Glutamatergic neuron (in vitro differentiated cells): ENCODE measurements at regions not wholly inside any gene's neighbourhood (a gene's known extent, or its start where the extent isn't known, plus 50 kb on each side); places are given as distances from the start of the nearest gene placed in this dataset.

ENCODE experiments used
- DNase-seq: peaks from one replicate; pipeline ENCODE4 v3.0.0; 2022
- H3K27ac Mint-ChIP-seq: one replicate; pipeline ENCODE4 v1.8.0; 2020; ENCODE audit warnings: mild to moderate bottlenecking, mixed read lengths, inconsistent platforms; ENCODE audit not compliant: unreplicated experiment
- H3K27me3 Mint-ChIP-seq: one replicate; pipeline ENCODE4 v1.8.0; 2020; ENCODE audit warnings: mild to moderate bottlenecking, moderate library complexity, mixed read lengths, inconsistent platforms; ENCODE audit not compliant: unreplicated experiment
- H3K36me3 Mint-ChIP-seq: one replicate; pipeline ENCODE4 v1.8.0; 2020; ENCODE audit warnings: mild to moderate bottlenecking, mixed read lengths, inconsistent platforms; ENCODE audit not compliant: unreplicated experiment
- H3K4me1 Mint-ChIP-seq: one replicate; pipeline ENCODE4 v1.8.0; 2020; ENCODE audit warnings: mild to moderate bottlenecking, low read depth, mixed read lengths, inconsistent platforms; ENCODE audit not compliant: unreplicated experiment
- H3K4me3 Mint-ChIP-seq: one replicate; pipeline ENCODE4 v1.8.0; 2020; ENCODE audit warnings: mild to moderate bottlenecking, mixed read lengths, inconsistent platforms; ENCODE audit not compliant: unreplicated experiment
- H3K9me3 Mint-ChIP-seq: one replicate; pipeline ENCODE4 v1.8.0; 2020; ENCODE audit warnings: mild to moderate bottlenecking, moderate library complexity, mixed read lengths, inconsistent platforms; ENCODE audit not compliant: unreplicated experiment
- CTCF ChIP-seq: fragments of 200-600 bp; sonication (generic); IDR thresholded peaks from one replicate; pipeline ENCODE4 v1.5.0; 2021; ENCODE audit not compliant: partially characterized antibody, unreplicated experiment

DNA sequence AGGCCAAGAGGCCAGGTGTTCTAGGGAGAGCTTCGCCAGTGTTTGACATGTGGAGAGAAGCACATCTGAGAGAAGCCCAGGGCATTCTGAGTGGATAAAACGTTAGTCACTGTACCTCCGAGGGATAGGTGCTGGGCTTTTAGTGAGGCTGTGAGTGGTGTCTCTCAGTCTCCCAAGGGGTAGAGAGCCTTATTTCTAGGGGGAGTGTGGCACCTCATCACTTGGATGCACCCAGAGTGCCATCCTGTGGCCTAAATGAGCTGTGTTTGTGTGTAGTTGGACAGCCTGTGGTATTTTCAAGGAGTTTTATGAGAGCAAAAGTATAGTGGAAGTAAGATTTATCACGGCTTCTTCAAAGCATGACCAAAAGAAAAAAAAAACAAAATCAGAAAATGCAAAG, 1046.9 kb upstream of the WWC1 start:
- TF ChIP-seq CTCF: peak; percentile 52
- Mint-ChIP-seq H3K27me3 (peaks cover 3% of the 10 kb centered on the region), H3K36me3 (no peaks in the 10 kb centered on the region), H3K4me3 (no peak overlapping the region), H3K9me3 (no peaks in the 10 kb centered on the region), H3K4me1 (peaks cover 10% of the 10 kb centered on the region), H3K27ac (peak overlapping the region; percentile 29)
- DNase-seq: peak; percentile 68

- no peaks in the 10 kb centered on the region for H3K9me3 Mint-ChIP-seq
- peaks cover 3% of the 10 kb centered on the region for H3K27me3 Mint-ChIP-seq
- H3K36me3 Mint-ChIP-seq: no peaks in the 10 kb centered on the region
- H3K27ac Mint-ChIP-seq: no peak overlapping the region
- no peak overlapping the region for H3K4me3 Mint-ChIP-seq
- no peak for DNase-seq
- no peak for TF ChIP-seq CTCF
- peaks cover 10% of the 10 kb centered on the region for H3K4me1 Mint-ChIP-seq
Measured at GRCh38 chr5:167245868-167246267, 1045.6 kb upstream of the WWC1 start.

- peaks cover 10% of the 10 kb centered on the region for H3K4me1 Mint-ChIP-seq
- no peaks in the 10 kb centered on the region for H3K9me3 Mint-ChIP-seq
- no peaks in the 10 kb centered on the region for H3K36me3 Mint-ChIP-seq
- no peak for TF ChIP-seq CTCF
- no peak for DNase-seq
- H3K27me3 Mint-ChIP-seq: peaks cover 3% of the 10 kb centered on the region
- no peak overlapping the region for H3K27ac Mint-ChIP-seq
- H3K4me3 Mint-ChIP-seq: no peak overlapping the region
Measured at GRCh38 chr5:167247816-167248215, 1043.6 kb upstream of the WWC1 start.

DNA sequence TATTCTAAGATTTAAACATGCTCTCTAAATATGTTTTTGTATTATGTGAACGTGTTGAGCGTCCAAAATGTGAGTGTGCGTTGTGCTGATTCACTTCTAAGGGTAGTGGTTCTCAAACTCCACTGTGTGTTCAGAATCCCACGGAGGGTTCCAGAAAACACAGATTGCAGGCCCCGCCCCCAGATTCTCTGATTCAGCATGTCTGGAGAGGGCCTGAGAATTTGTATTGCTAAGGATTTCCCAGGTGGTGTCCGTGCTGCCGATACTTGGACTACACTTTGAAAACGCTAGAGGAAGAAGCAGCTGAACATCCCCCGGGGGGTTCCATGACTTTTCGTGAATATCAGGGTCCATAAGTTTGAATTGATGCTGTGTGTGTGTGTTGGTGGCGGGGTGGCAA, 1043.2 kb upstream of the WWC1 start:
- Mint-ChIP-seq H3K4me3 (no peak overlapping the region), H3K27me3 (peaks cover 3% of the 10 kb centered on the region), H3K27ac (peak overlapping the region; percentile 6), H3K4me1 (peaks cover 10% of the 10 kb centered on the region), H3K36me3 (no peaks in the 10 kb centered on the region), H3K9me3 (no peaks in the 10 kb centered on the region)
- TF ChIP-seq CTCF: no peak
- peak; percentile 21 for DNase-seq

- H3K4me1 Mint-ChIP-seq: peaks cover 4% of the 10 kb centered on the region
- H3K27me3 Mint-ChIP-seq: no peaks in the 10 kb centered on the region
- no peak for DNase-seq
- no peaks in the 10 kb centered on the region for H3K36me3 Mint-ChIP-seq
- no peak for TF ChIP-seq CTCF
- no peaks in the 10 kb centered on the region for H3K9me3 Mint-ChIP-seq
- no peak overlapping the region for H3K4me3 Mint-ChIP-seq
- no peak overlapping the region for H3K27ac Mint-ChIP-seq
Measured at GRCh38 chr5:167250996-167251395, 1040.4 kb upstream of the WWC1 start.
